Stomach (tissue), 4 donors: ENCODE measurements at regions not wholly inside any gene's neighbourhood (a gene's known extent, or its start where the extent isn't known, plus 50 kb on each side); places are given as distances from the start of the nearest gene placed in this dataset.

Source experiments
- POLR2A ChIP-seq, 4 donors: fragments of 450-650 bp; IDR thresholded peaks; one replicate each; pipeline ENCODE4 v1.6.1; 2016; ENCODE audit warnings: antibody characterized with exemption in 4 of 4, control low read depth in 2 of 4, mild to moderate bottlenecking in 1 of 4, moderate library complexity in 1 of 4
- POLR2AphosphoS5 ChIP-seq, 3 donors: sonication (generic); formaldehyde crosslinking; IDR thresholded peaks; one replicate each; pipeline ENCODE4 v1.6.1; 2016; ENCODE audit warnings: antibody characterized with exemption in 3 of 3
- TF ChIP-seq, protein P1 (sequence below), 7 experiments: fragments of 450-650 bp in 4 of 7; fragments of 200-600 bp in 3 of 7; sonication (generic) in 3 of 7; IDR thresholded peaks; one replicate each; pipeline ENCODE4 v1.5.1; 2016 to 2019; ENCODE audit warnings: antibody characterized with exemption in 7 of 7, control low read depth in 2 of 7, mild to moderate bottlenecking in 1 of 7

GRCh38 chr4:24172406-24172805, 282.6 kb upstream of the PPARGC1A start:
- TF ChIP-seq, protein P1, sequence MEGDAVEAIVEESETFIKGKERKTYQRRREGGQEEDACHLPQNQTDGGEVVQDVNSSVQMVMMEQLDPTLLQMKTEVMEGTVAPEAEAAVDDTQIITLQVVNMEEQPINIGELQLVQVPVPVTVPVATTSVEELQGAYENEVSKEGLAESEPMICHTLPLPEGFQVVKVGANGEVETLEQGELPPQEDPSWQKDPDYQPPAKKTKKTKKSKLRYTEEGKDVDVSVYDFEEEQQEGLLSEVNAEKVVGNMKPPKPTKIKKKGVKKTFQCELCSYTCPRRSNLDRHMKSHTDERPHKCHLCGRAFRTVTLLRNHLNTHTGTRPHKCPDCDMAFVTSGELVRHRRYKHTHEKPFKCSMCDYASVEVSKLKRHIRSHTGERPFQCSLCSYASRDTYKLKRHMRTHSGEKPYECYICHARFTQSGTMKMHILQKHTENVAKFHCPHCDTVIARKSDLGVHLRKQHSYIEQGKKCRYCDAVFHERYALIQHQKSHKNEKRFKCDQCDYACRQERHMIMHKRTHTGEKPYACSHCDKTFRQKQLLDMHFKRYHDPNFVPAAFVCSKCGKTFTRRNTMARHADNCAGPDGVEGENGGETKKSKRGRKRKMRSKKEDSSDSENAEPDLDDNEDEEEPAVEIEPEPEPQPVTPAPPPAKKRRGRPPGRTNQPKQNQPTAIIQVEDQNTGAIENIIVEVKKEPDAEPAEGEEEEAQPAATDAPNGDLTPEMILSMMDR (IDR thresholded peaks at IDR 0.05) = no peak
- no peak for TF ChIP-seq POLR2AphosphoS5 (IDR thresholded peaks at IDR 0.05)
- TF ChIP-seq POLR2A (IDR thresholded peaks at IDR 0.05) = no peak
